ENCODE measurements at regions not wholly inside any gene's neighbourhood (a gene's known extent, or its start where the extent isn't known, plus 50 kb on each side); places are given as distances from the start of the nearest gene placed in this dataset.
"Not testable (repeated sequence)": the region's sequence is repeated elsewhere in the genome, so short reads cannot be mapped to it uniquely, and the experiment has no call there.

- no peak for DNase-seq (ENCODE audit: low read depth in 2 of 2)
These were observed 352.4 kb upstream of the GJE1 start for GRCh38 chr6:141780296-141780695.

GRCh38 chr6:141764388-141764787 is 368.3 kb upstream of the GJE1 start:
- DNase-seq (ENCODE audit: low read depth in 2 of 2): no peak

GRCh38 chr6:141758430-141758829 is 374.3 kb upstream of the GJE1 start:
- no peak for DNase-seq (ENCODE audit: low read depth in 2 of 2)

GRCh38 chr6:141753180-141753579 is 379.5 kb upstream of the GJE1 start:
- DNase-seq (ENCODE audit: low read depth in 2 of 2): no peak

GRCh38 chr6:141752677-141753076 is 380.0 kb upstream of the GJE1 start:
- no peak for DNase-seq (ENCODE audit: low read depth in 2 of 2)

DNA sequence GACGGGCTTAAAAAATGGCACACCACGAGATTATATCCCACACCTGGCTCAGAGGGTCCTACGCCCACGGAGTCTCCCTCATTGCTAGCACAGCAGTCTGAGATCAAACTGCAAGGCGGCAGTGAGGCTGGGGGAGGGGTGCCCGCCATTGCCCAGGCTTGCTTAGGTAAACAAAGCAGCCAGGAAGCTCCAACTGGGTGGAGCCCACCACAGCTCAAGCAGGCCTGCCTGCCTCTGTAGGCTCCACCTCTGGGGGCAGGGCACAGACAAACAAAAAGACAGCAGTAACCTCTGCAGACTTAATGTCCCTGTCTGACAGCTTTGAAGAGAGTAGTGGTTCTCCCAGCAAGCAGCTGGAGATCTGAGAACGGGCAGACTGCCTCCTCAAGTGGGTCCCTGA is 386.4 kb upstream of the GJE1 start:
- not testable (repeated sequence) for DNase-seq (ENCODE audit: low read depth in 2 of 2)

GRCh38 chr6:141744971-141745370 is 387.8 kb upstream of the GJE1 start:
- DNase-seq (ENCODE audit: low read depth in 2 of 2): no peak

DNA sequence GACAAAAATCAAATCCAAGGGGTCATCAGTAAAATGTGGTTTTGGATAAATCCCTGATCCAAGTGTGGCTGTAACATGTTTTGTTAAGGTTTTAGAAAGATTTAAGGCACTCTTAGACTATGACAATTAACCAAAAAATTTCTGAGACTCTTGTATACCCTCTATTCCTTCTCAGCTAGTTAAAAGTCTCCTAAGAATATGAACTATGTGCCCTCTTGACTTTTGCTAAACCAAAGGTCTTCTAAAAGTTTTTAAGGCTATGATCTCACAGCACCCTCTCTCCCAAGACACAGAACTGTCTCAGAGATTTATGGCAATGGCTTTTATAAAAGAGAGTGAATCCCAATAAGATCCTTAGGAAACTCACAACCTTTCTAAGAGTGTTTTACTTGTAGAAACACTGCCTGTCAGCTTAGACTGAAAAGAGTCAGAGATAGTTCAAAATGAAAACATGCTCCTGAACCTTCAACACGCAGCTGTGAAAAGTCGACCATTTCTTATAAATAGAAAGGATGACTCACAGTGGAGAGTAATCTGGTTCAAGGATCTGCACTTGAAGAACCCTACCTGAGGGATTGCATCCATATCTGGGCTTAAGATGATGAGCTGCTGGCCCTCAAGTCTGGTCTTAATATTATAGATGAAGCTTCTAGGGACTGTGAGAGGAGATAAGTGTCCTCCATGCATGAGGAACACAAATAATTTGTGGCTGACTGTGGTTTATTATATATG is 388.4 kb upstream of the GJE1 start:
- no peak for DNase-seq (ENCODE audit: low read depth in 2 of 2)

DNA sequence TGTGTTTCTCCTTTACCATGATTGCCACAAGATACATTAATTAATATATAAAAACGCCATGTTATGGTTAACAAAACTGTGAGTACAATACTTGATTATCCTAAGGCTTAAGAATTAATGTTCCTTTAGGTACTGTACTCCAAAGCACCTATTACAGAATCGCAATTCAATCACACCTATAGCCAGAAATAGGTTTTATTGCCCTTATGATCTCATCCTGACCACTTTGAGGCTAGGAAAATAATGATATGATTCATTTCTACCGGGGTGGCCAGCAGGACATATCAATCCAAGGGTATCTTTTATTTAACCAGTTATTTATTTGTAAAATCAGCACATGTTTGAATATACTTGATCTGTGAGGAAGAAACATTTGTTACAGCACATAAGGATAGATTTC is 396.6 kb upstream of the GJE1 start:
- no peak for DNase-seq (ENCODE audit: low read depth in 2 of 2)

- no peak for DNase-seq (ENCODE audit: low read depth in 2 of 2)
These were observed 397.6 kb upstream of the GJE1 start for GRCh38 chr6:141735126-141735525.

- DNase-seq (ENCODE audit: low read depth in 2 of 2): no peak
These were observed 398.5 kb upstream of the GJE1 start for GRCh38 chr6:141734071-141734840.

DNA sequence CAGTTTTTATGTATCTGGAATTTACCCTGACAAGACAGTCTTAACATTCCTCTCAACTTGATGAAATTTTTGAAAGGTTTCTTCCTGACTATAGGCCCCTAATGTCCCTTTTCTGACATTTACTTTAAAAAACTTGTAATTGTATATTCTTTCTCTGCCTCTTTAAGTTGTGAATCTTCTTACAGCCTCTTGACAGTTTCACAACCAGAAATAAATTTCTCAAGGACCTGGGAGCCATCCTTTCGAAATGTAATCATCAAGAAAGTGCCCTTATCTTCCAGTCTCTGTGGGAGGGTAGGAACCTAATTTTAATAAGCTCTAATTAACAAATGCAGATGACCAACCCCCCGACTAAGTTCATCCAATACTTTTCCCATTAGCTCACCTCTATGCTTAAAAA is 403.6 kb upstream of the GJE1 start:
- DNase-seq (ENCODE audit: low read depth in 2 of 2): no peak

DNA sequence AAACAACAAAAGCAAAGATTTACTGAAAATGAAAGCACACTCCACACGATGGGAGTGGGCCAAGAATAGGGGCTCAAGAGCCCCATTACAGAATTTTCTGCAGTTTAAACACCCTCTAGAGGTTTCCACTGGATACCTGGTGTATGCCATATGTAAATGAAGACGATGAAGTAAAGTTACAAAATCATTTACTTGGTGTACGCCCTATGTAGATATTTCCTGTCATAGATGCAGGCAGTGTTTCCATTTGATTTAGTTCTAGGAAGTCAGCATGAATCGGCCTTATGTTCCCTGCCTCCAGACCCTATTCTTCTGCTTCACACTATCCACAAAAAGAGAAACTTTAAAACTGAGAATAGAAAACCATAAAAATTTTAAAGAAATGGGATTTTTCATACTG is 404.4 kb upstream of the GJE1 start:
- no peak for DNase-seq (ENCODE audit: low read depth in 2 of 2)

DNA sequence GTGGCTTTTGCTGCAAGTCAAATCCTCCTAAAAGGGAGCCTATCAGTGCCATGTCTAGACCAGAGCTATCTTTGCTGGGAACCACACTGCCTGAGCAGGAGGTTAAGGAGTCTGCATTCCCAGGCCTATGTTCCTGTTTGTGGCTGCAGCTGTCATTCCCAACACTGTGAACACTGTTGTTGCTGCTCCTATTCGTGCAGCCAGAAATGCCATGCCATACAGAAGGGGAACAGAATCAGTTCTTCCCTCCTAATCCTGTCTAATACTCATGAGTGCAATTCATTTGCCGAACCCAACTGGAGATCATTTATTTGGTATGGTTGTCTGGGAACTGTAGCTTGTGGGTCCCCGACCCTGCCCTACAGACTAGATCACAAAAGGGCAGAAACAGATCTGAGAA is 406.5 kb upstream of the GJE1 start:
- DNase-seq (ENCODE audit: low read depth in 2 of 2): no peak

DNA sequence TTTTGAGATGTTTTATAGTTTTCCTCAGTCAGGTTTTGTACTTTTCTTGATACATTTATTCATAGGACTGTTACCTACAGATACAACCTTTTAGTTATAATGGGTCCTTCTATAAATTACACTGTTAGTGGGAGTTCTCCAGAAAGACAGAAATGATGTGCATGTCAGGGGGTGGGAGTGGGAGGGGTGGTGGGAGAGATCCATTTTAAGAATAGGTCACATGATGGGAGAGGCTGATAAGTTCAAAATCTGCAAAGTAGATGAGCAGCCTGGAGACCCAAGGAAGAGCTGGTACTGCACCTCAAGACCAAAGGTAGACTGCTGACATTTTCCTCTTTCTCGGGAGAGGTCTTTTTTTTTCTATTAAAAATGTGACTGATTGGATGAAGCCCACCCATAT is 408.0 kb upstream of the GJE1 start:
- no peak for DNase-seq (ENCODE audit: low read depth in 2 of 2)

DNA sequence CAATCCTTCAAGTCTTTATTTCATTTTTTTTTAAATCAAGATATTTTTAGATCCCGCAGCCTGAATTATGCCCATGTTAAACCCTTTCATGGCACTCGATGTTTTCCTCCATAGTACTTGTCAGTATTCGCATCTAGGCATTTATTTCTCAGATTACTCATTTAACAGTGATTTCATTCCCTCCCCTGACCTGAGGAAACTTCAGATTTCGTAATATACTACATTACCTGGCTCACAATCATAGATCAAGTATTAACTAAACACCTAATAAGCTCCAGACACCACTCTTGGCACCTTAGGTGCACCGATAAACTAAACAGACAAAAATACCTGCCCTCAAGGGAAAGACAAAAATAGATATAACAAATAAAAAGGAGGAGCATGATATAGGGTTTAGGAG is 413.2 kb upstream of the GJE1 start:
- DNase-seq (ENCODE audit: low read depth in 2 of 2): no peak

GRCh38 chr6:141705431-141705830 is 427.3 kb upstream of the GJE1 start:
- DNase-seq (ENCODE audit: low read depth in 2 of 2): no peak

DNA sequence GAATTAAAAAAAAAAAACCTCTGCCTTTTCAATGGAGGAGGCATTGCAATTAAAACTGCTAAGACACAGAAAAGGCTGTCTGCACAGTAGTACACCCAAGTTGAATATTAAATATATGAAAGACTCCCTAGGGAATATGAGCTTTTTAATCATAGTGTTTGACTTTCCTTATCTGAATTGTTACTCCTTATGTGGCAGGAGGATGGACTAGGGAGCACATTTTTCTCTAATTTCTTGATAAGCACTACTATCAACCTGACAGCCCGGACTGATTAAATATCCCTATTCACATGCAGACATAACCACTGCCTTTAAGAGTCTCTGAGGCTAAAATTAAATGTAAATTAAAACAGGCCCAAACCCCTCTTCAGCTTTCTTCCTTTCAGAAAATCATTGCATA is 428.6 kb upstream of the GJE1 start:
- DNase-seq (ENCODE audit: low read depth in 2 of 2): no peak

GRCh38 chr6:141701732-141702131 is 431.0 kb upstream of the GJE1 start:
- DNase-seq (ENCODE audit: low read depth in 2 of 2): no peak

- no peak for DNase-seq (ENCODE audit: low read depth in 2 of 2)
These were observed 431.9 kb upstream of the GJE1 start for GRCh38 chr6:141700819-141701218.

DNA sequence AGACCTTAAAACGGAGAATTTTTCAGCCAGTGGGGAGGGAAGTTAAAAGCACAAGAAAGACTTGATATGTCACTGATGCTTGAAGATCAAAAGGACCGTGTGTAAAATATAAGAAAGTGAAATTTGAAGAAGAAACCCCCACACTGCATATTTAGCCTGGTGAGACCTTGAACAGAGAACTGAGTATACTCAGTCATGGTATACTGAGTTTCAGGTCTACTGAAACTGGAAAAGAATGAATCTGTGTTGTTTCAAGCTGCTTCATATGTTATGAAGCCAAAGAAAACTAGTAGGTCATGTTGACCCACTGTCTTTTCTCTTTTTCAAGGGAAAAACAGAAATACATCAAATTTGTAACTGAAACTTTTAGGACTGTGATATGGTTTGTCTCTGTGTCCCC is 443.8 kb upstream of the GJE1 start:
- no peak for DNase-seq (ENCODE audit: low read depth in 2 of 2)

DNA sequence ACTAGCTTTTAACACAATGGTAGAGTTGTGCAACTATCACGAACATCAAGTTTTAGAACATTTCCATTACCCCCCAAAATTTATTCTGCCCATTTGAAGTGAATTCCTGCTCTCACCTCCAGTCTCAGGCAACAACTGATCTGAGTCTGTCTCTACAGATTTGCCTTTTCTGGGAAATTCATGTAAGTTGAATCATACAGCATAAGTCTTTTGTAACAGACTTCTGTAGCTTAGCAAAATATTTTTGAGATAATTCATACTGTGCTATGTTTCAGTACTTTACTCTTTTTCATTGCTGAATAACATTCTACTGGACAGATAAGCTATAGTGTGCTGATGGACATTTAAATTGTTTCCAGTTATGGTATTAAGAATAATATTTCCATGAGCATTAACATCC is 447.3 kb upstream of the GJE1 start:
- DNase-seq (ENCODE audit: low read depth in 2 of 2): no peak

DNA sequence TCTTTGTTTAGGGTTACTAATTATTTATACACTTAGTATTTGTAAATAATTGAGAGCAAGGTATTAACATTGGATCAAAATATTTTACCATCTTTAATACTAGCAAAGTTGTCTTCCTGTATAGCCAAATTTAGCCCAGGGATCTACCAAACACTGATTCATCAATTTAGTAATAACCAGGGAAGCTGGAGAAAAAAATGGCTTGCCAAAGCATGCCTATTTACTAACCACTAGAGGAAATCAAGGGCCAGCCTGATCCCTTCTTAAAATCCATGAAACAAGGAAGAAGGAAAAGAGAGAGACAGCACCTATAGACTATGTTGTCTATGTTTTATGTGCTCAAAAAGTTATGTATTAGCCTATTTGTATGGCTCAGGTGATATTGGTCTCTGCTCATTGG is 450.3 kb upstream of the GJE1 start:
- no peak for DNase-seq (ENCODE audit: low read depth in 2 of 2)
